ENCODE measurements at regions not wholly inside any gene's neighbourhood (a gene's known extent, or its start where the extent isn't known, plus 50 kb on each side); places are given as distances from the start of the nearest gene placed in this dataset.

GRCh38 chr2:228709788-228710371 is 528.4 kb upstream of the SPHKAP start:
- DNase-seq (ENCODE audit: low read depth) = no peak

- no peak for DNase-seq (ENCODE audit: low read depth)
Measured at GRCh38 chr2:228707846-228708245, 526.4 kb upstream of the SPHKAP start.

DNA sequence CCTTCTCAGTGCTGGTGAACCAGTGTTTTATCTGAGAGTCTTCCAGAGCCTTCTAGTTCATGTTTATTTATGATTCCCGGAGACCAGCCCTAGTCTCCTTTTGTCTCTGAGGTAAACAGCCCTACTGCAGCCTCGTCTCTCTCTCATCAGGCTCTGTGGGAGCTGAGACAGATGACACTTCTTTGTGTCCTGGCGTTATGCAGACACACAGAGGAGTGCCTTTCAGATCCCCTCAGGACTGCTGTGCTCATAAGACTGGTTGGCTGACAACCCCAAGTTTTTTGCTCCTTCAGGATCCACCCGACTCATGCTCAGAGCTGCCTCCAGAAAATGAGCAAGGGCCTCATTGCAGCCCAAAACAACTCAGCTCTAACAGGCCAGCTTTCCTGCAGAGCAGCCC is 523.8 kb upstream of the SPHKAP start:
- no peak for DNase-seq (ENCODE audit: low read depth)

DNA sequence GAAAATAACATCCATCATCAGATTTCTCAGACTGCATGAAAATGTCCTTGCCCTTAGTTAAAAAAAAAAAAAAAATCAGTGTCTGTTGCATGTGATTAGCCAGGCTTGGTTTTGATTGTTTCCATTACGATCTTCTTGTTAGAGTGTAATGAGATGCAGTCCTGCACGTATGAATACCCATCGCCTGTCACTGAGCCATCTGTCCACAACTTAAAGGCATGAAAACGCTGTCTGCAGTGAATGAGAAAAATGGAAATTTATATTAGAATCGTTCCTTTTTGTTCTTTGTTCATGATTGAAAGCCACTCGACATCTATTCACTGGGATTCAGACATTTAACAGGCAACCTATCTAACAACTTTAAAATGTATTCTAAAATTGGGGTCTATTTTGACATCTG is 521.7 kb upstream of the SPHKAP start:
- DNase-seq (ENCODE audit: low read depth) = no peak

DNA sequence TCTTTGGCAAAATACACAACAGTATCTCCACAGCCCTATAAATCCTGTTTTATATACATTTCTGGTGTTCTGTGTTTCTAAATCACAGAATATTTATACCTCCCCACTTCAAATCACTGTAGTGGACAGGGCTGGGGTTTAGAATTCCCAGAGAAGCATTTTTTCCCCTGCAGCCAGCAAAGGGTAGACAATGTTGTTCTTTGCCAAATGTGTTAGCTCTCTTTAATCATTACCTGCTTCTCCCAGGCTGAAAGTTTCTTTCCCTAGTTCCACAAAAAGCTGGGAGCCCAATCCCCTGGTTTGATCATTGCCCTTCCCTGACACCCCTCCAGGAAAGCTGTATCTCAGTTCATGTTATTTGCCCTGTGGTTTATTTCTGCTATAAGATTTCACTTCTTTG is 520.0 kb upstream of the SPHKAP start:
- no peak for DNase-seq (ENCODE audit: low read depth)

- peak; percentile 91 for DNase-seq (ENCODE audit: low read depth)
Measured at GRCh38 chr2:228700638-228701037, 519.2 kb upstream of the SPHKAP start.

- DNase-seq (ENCODE audit: low read depth) = no peak
Measured at GRCh38 chr2:228699888-228700287, 518.4 kb upstream of the SPHKAP start.

DNA sequence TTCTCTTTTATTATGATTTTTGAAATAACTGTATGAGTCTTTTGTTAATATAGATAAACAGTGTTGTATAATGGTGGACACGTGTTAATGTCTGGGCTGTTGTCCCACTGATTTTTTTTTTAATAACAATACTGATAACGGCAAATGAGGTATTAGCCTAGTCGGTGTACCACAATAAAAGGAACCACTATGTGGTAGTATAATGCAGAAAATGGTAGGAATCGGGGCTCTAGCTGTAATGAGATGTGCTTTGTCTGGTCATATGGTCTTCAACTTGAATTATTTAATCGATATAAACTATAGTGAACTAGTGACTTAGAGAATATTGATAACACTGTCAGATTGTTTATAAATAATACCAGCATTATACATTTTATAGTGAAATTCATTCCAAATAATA is 517.9 kb upstream of the SPHKAP start:
- no peak for DNase-seq (ENCODE audit: low read depth)

- no peak for DNase-seq (ENCODE audit: low read depth)
Measured at GRCh38 chr2:228698963-228699362, 517.5 kb upstream of the SPHKAP start.

DNA sequence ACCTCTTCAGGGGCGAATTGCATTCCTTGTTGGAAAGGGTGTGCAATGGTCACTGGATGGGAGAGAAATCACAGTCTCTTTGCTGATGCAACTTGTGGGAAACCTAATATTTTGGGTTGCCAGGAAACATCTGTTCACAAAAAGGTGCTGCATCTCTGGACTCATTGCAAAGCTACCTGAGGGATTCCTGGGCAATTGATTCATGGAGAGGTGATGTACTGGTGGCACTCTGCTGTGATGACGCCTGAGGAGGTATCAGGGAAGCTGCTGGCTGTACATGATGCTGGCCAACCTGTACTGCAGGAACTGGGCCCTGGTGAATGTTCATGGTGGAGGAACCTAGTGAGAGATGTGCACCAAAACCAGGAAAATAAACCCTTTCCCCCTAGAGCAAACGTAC is 516.0 kb upstream of the SPHKAP start:
- DNase-seq (ENCODE audit: low read depth) = no peak

GRCh38 chr2:228690681-228691080 is 509.2 kb upstream of the SPHKAP start:
- no peak for DNase-seq (ENCODE audit: low read depth)

GRCh38 chr2:228689053-228689452 is 507.6 kb upstream of the SPHKAP start:
- DNase-seq (ENCODE audit: low read depth) = peak; percentile 51

GRCh38 chr2:228688007-228688645 is 506.6 kb upstream of the SPHKAP start:
- no peak for DNase-seq (ENCODE audit: low read depth)

DNA sequence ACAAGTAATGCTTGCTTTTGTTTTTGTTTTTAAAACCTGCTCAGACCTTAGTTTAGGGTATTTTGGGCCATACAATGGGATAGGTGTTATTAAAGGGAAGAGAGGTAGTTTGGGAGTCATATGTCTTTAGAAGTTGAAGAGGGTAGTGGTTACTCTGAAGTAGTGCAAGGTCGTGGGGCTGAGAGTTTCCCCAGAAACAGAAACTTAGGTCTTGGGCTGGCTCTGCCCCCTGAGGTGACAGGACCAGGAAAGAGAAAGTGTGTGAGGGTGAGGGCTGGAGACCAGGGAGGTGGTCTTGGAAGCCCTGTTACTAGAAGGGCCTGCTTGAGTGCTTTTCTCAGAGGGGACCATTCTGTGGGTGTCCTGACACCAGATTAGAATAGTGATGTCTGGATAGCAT is 500.5 kb upstream of the SPHKAP start:
- no peak for DNase-seq (ENCODE audit: low read depth)

DNA sequence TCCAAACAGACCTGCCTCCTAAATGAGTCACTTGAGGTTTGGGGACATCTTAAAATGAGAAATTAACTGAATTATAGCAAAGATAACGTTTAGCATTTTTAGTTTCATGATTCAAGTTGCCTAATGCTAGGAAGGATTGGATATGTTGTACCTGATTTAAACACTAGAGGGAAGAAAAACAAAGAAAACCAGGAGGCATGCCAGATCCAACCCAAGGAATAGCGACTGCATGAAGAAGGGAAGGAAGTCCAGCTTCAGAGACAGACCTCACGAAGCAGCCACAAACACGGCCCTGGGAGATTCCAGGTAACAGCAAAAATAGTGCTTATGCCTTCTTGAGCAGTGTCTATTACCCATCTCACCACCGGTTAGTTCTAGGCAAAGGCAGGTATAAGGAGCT is 499.9 kb upstream of the SPHKAP start:
- peak; percentile 66 for DNase-seq (ENCODE audit: low read depth)

DNA sequence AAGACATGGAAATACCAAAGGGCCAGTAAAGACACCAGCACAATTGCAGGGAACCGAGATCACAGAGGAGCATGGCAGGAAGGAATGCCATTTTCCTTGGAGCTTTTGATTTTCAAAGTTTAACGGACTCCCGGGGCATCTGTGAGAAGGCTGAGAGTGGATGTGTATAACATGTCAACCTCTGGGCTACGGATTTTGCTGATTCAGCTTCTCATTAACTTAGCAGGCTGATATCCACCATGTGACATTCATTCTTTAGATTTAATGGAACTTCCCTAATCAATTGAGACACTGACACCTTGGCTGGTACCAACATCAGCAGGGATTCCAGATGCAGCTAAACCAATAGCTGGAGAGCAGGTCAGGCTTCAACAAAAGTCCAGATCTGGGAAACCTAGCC is 496.6 kb upstream of the SPHKAP start:
- no peak for DNase-seq (ENCODE audit: low read depth)

DNA sequence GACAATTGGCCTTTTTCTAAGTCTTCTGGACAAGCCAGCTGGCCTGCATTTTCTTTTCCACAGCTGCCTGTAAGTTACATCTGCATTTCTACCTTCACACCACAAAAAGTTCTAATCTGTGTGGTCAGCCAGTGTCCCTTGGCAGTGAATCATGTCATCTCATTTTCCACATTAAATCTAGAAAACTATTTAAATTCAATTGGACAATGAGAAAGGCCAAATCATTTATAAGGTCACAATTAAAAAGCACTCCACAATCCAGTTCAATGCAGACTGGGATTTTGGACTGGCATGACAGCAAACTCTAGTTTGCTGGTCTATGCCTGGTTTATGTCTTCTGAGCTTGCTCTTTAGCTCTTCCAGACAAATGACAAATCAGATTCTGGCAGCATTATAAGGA is 494.2 kb upstream of the SPHKAP start:
- no peak for DNase-seq (ENCODE audit: low read depth)

DNA sequence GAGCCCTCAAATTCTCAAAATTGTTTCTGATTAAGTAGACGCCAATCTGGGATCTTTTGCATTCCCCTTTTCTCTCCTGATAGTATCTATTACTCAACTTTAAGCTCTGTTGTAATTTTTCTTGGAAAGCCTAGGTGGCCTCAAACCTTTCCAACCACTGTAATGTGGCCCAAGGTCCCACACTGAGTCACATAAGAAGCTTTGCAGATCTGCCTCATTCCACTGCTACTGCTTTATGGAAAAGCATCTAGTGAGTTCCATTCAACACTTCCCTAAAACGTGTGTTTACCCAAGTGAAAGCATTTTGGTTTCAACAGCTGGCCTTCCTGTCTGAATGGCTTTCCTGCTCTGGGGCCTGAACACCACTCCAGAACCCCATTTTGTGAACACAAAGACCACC is 493.6 kb upstream of the SPHKAP start:
- peak; percentile 18 for DNase-seq (ENCODE audit: low read depth)

DNA sequence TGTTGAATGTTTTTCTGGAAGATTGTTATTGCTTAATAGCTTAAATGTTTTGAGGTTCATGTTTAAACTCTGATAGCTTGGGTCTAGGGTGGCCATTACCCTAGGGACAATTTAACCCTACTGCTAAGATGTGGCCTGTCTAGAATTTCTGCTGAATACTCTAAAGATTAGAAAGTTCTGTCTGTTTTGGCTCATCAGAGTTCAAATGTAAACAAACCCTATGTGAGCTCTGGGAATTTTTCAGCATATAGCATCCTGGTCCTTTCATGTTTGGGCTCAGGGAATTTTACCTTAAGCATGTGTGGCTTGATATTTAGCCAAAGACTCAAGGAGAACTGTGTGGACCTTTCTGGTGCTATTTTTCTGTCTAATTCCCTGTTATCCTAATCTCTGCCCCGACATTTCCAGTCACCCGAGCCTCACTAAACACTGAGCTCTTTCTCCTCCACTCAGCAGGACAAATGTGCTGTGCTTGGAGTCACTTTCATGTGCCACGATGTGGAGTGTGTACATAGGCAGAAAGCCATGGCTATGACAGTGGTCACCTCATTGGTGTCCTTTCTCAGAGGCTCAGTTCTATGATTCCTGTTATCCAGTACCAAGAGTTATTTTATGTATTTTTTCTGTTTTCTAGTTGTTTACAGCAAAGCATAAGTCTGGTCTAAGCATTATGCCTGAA is 492.5 kb upstream of the SPHKAP start:
- DNase-seq (ENCODE audit: low read depth) = no peak

DNA sequence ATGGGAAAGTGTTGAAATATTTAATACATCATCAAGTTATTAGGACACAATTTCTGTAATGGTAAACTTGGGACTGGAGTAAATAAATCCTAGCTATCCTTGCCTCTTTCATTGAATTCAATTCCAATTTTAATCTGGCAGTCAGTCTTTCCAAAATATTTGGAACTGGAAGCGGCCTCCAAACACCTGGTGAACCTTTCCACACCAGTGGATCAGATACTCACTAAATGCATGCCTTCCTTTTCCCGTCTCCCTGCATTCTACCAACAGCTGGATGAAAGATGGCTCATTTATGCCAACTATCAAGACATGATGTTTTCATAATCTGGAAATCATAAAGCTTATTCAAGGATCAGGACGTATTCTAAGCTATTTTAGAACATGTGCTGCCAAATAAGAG is 488.2 kb upstream of the SPHKAP start:
- DNase-seq (ENCODE audit: low read depth) = no peak

DNA sequence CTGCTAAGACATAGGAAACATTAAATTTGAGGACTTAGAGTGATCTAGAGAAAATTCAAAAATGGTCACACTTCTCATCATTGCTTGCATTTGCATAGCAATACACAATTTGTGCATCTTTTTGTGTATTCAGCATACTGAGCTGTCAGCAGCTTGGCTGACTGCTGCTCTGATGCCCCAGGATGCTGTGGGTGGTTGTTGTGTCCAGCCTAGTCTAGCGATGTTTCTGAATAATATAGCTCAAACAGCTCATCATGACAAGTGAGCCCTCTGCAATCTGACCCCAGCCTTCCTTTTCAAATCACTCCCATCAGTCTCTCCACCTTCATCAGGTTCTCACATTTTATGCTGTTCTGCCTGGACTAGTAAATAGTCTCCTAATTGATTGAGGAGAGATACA is 483.7 kb upstream of the SPHKAP start:
- DNase-seq (ENCODE audit: low read depth) = no peak

- DNase-seq (ENCODE audit: low read depth) = peak; percentile 75
Measured at GRCh38 chr2:228658998-228659397, 477.5 kb upstream of the SPHKAP start.

GRCh38 chr2:228657807-228658402 is 476.4 kb upstream of the SPHKAP start:
- DNase-seq (ENCODE audit: low read depth) = peak; percentile 54
